Central memory CD4-positive, alpha-beta T cell (primary cell): ENCODE measurements at regions not wholly inside any gene's neighbourhood (a gene's known extent, or its start where the extent isn't known, plus 50 kb on each side); places are given as distances from the start of the nearest gene placed in this dataset.

Experiments
- DNase-seq: peaks from one replicate; pipeline ENCODE4 v3.0.0; 2022

- no peak for DNase-seq
Measured at GRCh38 chr4:12270546-12270945, 841.9 kb upstream of the HS3ST1 start.

- no peak for DNase-seq
Measured at GRCh38 chr4:12265554-12265953, 836.9 kb upstream of the HS3ST1 start.

GRCh38 chr4:12260453-12260852 is 831.8 kb upstream of the HS3ST1 start:
- DNase-seq = no peak

GRCh38 chr4:12244973-12245372 is 816.3 kb upstream of the HS3ST1 start:
- no peak for DNase-seq

- no peak for DNase-seq
Measured at GRCh38 chr4:12242354-12242753, 813.7 kb upstream of the HS3ST1 start.

- DNase-seq = no peak
Measured at GRCh38 chr4:12239897-12240636, 811.4 kb upstream of the HS3ST1 start.

GRCh38 chr4:12231098-12231497 is 802.4 kb upstream of the HS3ST1 start:
- DNase-seq = no peak

GRCh38 chr4:12221031-12221430 is 792.3 kb upstream of the HS3ST1 start:
- no peak for DNase-seq

- DNase-seq = no peak
Measured at GRCh38 chr4:12211636-12212035, 782.9 kb upstream of the HS3ST1 start.

GRCh38 chr4:12207396-12207795 is 778.7 kb upstream of the HS3ST1 start:
- DNase-seq = no peak

GRCh38 chr4:12206091-12206490 is 777.4 kb upstream of the HS3ST1 start:
- no peak for DNase-seq

GRCh38 chr4:12203945-12204344 is 775.3 kb upstream of the HS3ST1 start:
- no peak for DNase-seq

- no peak for DNase-seq
Measured at GRCh38 chr4:12200226-12200625, 771.5 kb upstream of the HS3ST1 start.

- DNase-seq = no peak
Measured at GRCh38 chr4:12186526-12186925, 757.8 kb upstream of the HS3ST1 start.

GRCh38 chr4:12178614-12179610 is 750.2 kb upstream of the HS3ST1 start:
- DNase-seq = no peak

- DNase-seq = no peak
Measured at GRCh38 chr4:12177416-12177815, 748.7 kb upstream of the HS3ST1 start.

- no peak for DNase-seq
Measured at GRCh38 chr4:12173496-12173895, 744.8 kb upstream of the HS3ST1 start.

- no peak for DNase-seq
Measured at GRCh38 chr4:12172198-12172973, 743.7 kb upstream of the HS3ST1 start.

- DNase-seq = no peak
Measured at GRCh38 chr4:12170308-12170707, 741.6 kb upstream of the HS3ST1 start.

- no peak for DNase-seq
Measured at GRCh38 chr4:12165616-12166015, 736.9 kb upstream of the HS3ST1 start.

- DNase-seq = no peak
Measured at GRCh38 chr4:12146339-12146738, 717.6 kb upstream of the HS3ST1 start.

- no peak for DNase-seq
Measured at GRCh38 chr4:12145768-12146167, 717.1 kb upstream of the HS3ST1 start.

- no peak for DNase-seq
Measured at GRCh38 chr4:12145106-12145505, 716.4 kb upstream of the HS3ST1 start.
